ENCODE measurements at regions not wholly inside any gene's neighbourhood (a gene's known extent, or its start where the extent isn't known, plus 50 kb on each side); places are given as distances from the start of the nearest gene placed in this dataset.
A peak's percentile ranks its signal among the peaks of the same experiment; 100 is the strongest.

DNA sequence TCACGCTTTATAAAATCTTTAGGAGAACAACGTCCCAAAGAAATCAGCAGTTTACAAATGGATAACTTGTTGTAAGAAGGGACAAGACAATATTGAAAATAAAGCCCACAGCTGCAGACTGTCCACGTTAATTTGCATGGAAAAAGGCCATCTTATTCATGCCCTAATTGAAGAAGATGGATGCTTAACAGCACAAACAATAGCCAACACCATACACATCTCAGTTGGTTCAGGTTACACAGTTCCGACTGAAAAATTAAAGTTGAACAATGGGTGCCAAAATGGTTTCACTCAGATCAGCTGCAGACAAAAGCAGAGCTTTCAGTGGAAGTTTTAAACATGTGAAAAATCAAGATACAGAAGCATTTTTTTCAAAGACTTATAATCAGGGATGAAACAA, 314.2 kb downstream of the RAB38 start:
- no peak for DNase-seq (ENCODE audit: low read depth, low spot score)
- ChIA-PET CTCF (no interaction called here), POLR2A (no interaction called here)
- H3K4me3 ChIP-seq (ENCODE audit: low read depth, low read length): no peak overlapping the region
- TF ChIP-seq, protein P1, sequence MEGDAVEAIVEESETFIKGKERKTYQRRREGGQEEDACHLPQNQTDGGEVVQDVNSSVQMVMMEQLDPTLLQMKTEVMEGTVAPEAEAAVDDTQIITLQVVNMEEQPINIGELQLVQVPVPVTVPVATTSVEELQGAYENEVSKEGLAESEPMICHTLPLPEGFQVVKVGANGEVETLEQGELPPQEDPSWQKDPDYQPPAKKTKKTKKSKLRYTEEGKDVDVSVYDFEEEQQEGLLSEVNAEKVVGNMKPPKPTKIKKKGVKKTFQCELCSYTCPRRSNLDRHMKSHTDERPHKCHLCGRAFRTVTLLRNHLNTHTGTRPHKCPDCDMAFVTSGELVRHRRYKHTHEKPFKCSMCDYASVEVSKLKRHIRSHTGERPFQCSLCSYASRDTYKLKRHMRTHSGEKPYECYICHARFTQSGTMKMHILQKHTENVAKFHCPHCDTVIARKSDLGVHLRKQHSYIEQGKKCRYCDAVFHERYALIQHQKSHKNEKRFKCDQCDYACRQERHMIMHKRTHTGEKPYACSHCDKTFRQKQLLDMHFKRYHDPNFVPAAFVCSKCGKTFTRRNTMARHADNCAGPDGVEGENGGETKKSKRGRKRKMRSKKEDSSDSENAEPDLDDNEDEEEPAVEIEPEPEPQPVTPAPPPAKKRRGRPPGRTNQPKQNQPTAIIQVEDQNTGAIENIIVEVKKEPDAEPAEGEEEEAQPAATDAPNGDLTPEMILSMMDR (IDR thresholded peaks at IDR 0.05; ENCODE audit: insufficient read depth, low read length, missing control alignments): no peak

DNA sequence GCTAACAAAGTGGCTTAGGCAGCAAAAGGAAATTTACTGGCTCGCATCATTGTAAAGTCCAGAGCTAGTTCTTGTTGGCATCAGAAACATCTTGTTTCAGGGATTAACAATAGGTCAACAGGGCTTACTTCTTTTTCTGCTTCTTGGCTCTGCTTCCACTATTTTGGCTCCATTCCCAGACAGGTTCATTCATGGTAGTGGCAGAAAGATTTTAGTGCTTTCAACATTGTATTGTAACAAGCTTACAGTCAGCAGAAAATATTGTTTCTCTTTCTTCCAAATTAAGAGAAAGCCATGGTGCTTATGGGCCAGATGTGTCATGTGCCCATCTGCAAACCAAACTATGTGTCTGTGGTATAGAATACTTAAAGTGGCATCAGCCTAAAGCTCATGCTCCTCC, 315.6 kb downstream of the RAB38 start:
- TF ChIP-seq, protein P1 (IDR thresholded peaks at IDR 0.05; ENCODE audit: insufficient read depth, low read length, missing control alignments): no peak
- CTCF ChIA-PET: no interaction called here
- no peak for DNase-seq (ENCODE audit: low read depth, low spot score)
- no peak overlapping the region for H3K4me3 ChIP-seq (ENCODE audit: low read depth, low read length)
- POLR2A ChIA-PET: no interaction called here

DNA sequence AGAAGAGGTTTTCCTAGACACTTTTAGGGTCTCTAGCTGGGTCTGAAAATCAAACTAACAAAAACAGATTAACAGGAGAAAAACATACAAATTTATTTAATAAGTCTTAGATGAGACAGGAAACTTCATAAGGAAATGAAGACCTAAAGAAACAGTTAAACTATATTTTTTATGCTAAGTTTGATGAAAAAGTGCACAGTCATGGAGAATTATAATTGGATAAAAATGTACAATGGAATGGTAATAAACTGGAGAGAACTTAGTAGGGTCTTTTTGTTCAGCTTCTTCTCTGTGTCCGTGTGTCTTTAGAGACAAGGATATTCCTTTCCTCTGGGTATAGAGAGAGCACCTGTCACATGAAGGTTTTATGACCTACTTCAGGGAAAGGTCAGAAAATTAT, 323.4 kb downstream of the RAB38 start:
- TF ChIP-seq, protein P1 (IDR thresholded peaks at IDR 0.05; ENCODE audit: insufficient read depth, low read length, missing control alignments): no peak
- no peak for DNase-seq (ENCODE audit: low read depth, low spot score)
- H3K4me3 ChIP-seq (ENCODE audit: low read depth, low read length): no peak overlapping the region
- CTCF ChIA-PET: no interaction called here
- POLR2A ChIA-PET: no interaction called here

DNA sequence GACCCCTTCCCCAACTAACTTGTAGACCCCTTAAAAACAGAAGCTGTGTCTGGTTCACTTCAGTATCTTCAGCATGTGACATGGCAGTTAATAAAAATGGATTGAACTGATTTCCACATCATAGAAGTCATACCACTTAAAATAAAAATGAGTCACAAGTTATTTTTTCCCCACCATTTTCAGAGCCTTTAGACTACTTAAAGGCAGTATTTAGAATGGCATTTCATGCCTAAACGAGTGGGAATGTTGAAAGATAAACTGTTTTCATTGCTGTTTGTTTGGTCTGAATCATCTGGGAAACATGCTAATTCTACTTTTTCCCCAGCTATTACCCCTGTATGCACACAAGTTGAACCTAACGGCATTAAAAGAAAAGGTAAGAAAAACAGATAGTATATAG, 324.0 kb downstream of the RAB38 start:
- peak; percentile 42 for DNase-seq (ENCODE audit: low read depth, low spot score)
- no peak overlapping the region for H3K4me3 ChIP-seq (ENCODE audit: low read depth, low read length)
- ChIA-PET POLR2A (no interaction called here), CTCF (no interaction called here)
- TF ChIP-seq, protein P1 (IDR thresholded peaks at IDR 0.05; ENCODE audit: insufficient read depth, low read length, missing control alignments): no peak

DNA sequence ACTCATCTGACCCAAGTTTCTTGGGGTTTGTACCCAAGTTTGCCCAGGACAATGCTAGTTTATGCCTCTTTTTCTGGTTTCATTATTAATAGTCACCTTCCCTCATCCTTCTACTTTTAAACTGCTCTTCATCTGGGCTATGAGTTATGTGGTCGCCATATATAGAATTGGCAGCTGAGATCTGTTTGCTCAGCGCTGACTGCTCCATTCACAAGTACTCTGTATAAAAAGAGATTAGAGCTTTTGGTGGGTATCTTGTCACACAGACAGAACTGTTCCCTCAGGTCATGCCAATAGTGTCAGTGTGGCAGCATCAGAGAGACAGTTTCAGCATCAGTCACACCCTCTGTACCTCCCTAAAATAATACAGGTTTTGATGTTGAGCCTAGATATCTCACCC, 326.0 kb downstream of the RAB38 start:
- no peak for DNase-seq (ENCODE audit: low read depth, low spot score)
- ChIA-PET POLR2A (no interaction called here), CTCF (no interaction called here)
- TF ChIP-seq, protein P1 (IDR thresholded peaks at IDR 0.05; ENCODE audit: insufficient read depth, low read length, missing control alignments): no peak
- H3K4me3 ChIP-seq (ENCODE audit: low read depth, low read length): no peak overlapping the region

DNA sequence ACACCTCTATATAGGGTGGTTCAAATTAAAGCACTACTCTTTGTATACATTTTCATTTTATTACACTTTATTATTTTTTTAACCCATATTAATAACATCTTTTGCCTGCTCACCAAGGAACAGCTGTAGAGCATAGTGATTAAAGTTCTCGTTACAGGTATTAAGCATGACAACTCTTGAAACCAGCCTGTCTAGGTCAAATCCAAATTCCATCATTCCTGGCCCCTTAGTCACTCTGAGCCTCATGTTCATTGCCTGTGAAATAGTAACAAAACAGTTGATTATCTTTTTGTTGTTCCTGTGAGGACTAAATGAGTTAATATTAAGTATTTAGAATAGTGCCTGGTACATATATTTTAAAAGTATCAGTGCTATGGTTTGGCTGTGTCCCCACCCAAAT, 334.5 kb downstream of the RAB38 start:
- H3K4me3 ChIP-seq (ENCODE audit: low read depth, low read length): no peak overlapping the region
- POLR2A ChIA-PET: no interaction called here
- no peak for DNase-seq (ENCODE audit: low read depth, low spot score)
- CTCF ChIA-PET: no interaction called here
- TF ChIP-seq, protein P1 (IDR thresholded peaks at IDR 0.05; ENCODE audit: insufficient read depth, low read length, missing control alignments): no peak

Measured in AG04449 (cell line).